Inflammatory macrophage treated with lipopolysaccharide for 1 hour (primary cell): ENCODE measurements at regions not wholly inside any gene's neighbourhood (a gene's known extent, or its start where the extent isn't known, plus 50 kb on each side); places are given as distances from the start of the nearest gene placed in this dataset.

Source experiments
- DNase-seq, 2 donors: peaks; one replicate each; pipeline ENCODE4 v3.0.0-alpha.2; 2020 to 2022

DNA sequence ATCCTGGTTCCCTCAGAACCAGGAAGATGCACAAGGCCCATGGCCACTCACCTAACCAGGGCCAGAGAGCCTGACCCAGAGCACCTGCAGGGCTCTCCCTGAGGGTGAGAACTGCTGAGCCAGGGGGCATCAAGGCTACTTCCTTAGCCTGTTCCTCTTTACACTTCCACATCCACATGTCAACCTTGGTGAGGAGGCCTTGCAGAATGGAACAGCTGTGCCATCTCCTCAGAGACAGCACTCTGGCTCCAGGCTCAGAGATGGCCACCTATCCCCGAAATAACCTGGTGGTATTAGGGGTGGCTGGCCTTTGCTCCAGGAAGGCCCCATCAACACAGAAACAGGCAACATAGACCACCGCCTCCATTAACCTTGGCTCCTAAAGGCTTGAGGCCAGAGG, 473.0 kb downstream of the RPS24 start:
- no peak for DNase-seq

DNA sequence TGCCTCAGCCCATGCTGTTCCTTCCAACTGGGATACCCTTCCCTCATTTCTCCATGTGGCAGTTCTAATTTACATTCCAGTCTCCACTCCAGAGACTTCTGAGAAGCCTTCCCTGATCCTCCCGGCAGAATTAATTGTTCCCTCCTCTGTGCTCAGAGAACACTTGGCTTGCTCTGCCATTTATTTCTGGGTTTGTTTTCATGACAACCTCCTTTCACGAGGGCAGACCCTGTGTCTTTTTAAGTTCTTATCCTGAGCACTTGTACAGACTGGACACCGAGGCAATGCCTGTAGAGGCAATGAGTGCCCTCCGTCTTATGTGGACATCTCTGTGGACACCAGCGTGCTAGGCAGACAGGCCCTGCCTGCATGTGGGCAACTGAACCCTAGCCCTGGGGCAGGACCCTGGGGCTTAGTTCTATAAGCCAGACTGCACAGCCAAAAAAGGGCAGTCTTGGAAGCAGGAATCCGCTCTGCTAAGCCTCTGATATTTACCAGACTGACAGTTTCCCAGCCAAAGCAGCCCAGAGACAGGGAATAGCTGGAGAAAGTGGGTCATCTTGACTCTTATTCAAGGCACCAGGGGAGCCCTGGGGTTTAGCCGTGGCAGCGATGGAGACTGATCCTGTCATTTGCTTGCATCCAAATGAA, 474.0 kb downstream of the RPS24 start:
- DNase-seq, result no peak

DNA sequence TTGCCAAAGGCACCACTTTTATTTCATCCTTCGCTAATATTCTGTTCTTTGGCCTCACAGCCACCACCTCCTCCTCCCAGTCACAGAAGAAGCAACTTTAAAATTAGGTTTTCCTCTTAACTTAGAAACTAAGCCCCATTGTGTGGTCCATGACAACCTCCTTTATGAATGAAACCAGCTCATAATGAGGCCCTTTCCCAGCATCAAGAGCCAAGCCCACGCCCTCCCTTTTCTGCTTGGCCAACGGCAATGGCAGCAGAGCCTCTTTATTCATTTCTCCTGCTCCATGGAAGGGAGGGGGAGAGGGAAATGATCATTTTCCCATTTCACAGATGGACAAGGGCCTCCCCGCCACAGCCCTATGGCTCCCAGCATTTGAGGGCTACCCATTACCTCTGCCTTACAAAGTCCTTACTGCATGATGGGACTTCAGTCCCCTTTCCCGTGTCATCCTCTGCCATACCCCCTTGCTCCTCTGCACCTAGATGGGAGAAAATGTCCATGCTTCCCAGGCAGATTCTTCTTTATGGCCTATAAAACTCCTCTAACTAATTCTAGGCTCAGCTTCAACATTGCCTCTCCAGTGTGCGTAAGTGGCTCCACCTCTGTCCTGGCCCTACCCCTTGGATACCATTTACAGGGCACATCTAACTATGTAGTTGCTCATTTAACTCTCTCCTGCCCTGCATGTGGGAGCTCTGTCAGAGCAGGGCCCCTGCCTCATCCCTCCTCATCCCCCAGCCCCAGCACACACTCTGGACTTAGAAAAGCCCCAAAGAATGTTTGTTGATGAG, 475.5 kb downstream of the RPS24 start:
- no peak for DNase-seq

GRCh38 chr10:78510566-78511323, 477.1 kb downstream of the RPS24 start:
- DNase-seq, result no peak

GRCh38 chr10:78511324-78512204, 477.9 kb downstream of the RPS24 start:
- no peak for DNase-seq

GRCh38 chr10:78512205-78512550, 478.5 kb downstream of the RPS24 start:
- DNase-seq, result no peak

DNA sequence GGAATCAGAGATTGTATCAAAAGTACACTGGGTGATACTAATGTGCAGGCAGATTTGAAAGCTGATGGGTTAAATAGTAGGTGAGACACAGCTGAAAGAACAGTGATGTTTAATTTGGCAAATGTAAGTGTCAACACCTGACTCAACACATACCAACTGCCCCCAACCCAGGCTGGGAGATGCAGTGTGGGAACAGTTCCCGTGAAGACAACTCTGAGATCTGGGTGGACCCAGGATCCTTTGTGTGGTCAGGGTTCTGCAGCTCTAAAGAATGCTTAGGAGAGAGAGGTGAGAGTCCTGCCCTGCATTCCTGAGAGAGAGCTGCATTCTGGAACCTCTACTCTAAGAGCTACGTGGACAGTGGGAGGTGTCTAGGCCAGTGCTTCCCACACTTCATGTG, 479.7 kb downstream of the RPS24 start:
- no peak for DNase-seq

DNA sequence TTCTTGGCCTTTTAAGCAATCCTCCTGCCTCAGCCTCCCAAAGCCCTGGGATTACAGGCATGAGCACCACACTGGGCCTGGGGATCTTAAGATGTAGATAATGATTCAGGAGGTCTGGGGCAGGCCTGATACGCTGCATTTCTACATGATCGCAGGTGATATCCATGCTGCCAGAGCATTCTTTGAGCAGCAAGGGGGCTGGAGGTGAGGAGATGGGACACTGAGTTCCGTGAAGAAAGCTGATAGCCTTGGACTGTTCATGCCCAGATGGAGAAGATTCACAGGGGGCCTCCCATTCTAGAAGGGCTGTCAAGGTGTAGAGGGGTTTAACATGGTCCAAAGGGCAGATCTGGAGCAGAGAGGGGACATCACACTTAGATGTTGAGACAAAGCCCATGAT, 480.3 kb downstream of the RPS24 start:
- no peak for DNase-seq

- DNase-seq, result no peak
These were observed 480.8 kb downstream of the RPS24 start for GRCh38 chr10:78514459-78514858.

GRCh38 chr10:78515038-78515872, 481.6 kb downstream of the RPS24 start:
- no peak for DNase-seq

DNA sequence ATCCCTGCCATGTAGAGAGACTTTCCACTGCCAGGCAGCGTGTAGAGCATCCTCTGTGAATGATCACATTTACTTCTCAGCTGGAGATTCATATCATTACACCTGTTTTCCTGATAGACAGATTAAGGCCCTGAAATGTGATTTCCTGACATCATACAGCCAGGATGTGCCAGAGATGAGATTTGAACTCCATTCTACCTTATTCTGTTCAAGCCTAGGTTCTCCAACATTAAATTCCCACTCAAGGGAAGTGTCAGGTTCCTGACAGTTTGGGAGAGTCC, 482.1 kb downstream of the RPS24 start:
- DNase-seq, result no peak

GRCh38 chr10:78516236-78516635, 482.6 kb downstream of the RPS24 start:
- no peak for DNase-seq

GRCh38 chr10:78516756-78517155, 483.1 kb downstream of the RPS24 start:
- DNase-seq, result no peak

- no peak for DNase-seq
These were observed 484.6 kb downstream of the RPS24 start for GRCh38 chr10:78518224-78518623.

- no peak for DNase-seq
These were observed 487.2 kb downstream of the RPS24 start for GRCh38 chr10:78520737-78521430.

GRCh38 chr10:78523453-78523852, 489.8 kb downstream of the RPS24 start:
- DNase-seq, result no peak

DNA sequence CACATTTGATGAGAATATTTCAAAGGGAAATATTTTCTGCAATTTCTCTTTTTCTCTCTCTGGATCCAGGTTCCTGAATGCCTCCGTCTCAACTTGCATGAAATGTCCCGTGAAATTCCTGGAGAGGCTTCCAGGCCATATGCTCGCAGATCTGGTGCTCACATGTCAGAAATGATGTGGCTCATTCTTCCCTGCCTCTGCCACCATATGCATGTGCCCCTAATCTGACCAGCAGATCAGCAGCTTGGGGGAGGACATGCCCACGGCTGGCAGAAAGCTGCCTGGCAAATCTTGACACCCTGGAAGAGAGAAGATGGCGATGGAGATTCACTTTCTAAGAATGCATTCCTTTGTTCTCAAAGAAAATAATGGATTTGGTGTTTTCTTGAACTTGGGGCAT, 490.7 kb downstream of the RPS24 start:
- DNase-seq, result no peak

DNA sequence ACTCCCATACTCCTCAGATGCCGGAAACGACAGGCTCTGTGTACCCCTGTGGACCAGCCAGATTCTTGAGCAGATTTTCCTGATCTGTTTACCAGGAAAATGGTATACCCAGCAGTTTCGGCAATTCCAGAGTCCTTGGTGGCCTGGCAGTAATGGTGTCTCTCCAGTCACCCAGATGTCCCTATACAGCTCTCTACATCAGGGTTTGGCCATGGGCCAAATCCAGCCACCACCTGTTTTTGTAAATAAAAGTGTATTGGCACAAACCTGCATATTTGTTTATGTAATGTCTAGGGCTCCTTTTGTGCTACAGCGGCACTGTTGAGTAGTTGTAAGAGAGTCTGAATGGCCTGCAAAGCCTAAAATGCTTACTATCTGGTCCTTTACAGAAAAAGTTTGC, 491.3 kb downstream of the RPS24 start:
- no peak for DNase-seq

- no peak for DNase-seq
These were observed 492.7 kb downstream of the RPS24 start for GRCh38 chr10:78526347-78526746.

- DNase-seq, result no peak
These were observed 493.6 kb downstream of the RPS24 start for GRCh38 chr10:78527296-78527695.

GRCh38 chr10:78528749-78529204, 495.1 kb downstream of the RPS24 start:
- no peak for DNase-seq

- no peak for DNase-seq
These were observed 495.6 kb downstream of the RPS24 start for GRCh38 chr10:78529262-78529661.
